ENCODE measurements at regions not wholly inside any gene's neighbourhood (a gene's known extent, or its start where the extent isn't known, plus 50 kb on each side); places are given as distances from the start of the nearest gene placed in this dataset.
A peak's percentile ranks its signal among the peaks of the same experiment; 100 is the strongest.

- Histone ChIP-seq H4K20me1 (ENCODE audit: insufficient read depth) (no peaks in the 10 kb centered on the region), H3F3A (ENCODE audit: insufficient read depth, low read length, poor library complexity, severe bottlenecking) (no peaks in the 10 kb centered on the region), H3K4me2 (ENCODE audit: low read length) (no peak overlapping the region), H3K36me3 (ENCODE audit: insufficient read depth, low read length) (no peaks in the 10 kb centered on the region), H3K9me2 (ENCODE audit: insufficient read depth, low read length) (no peaks in the 10 kb centered on the region), H3K27me3 (ENCODE audit: insufficient read depth, low read depth, low read length) (no peaks in the 10 kb centered on the region), H3K27ac (ENCODE audit: low read length) (no peak overlapping the region), H3K9me3 (ENCODE audit: low read length) (no peaks in the 10 kb centered on the region), H3K4me3 (ENCODE audit: low read length) (no peak overlapping the region), H3K9ac (ENCODE audit: low read length) (no peak overlapping the region), H3K79me2 (replicated peaks; ENCODE audit: insufficient read depth, low read length) (no peaks in the 10 kb centered on the region), H2AFZ (ENCODE audit: low read depth, low read length) (no peak overlapping the region)
- TF ChIP-seq POLR2AphosphoS5 (IDR thresholded peaks at IDR 0.05) (peak; percentile 32), CTCF (IDR thresholded peaks at IDR 0.05; ENCODE audit: poor library complexity, severe bottlenecking) (no peak)
Observed at GRCh38 chr9:86703346-86703745, 244.0 kb downstream of the GAS1 start.

- Histone ChIP-seq H4K20me1 (ENCODE audit: insufficient read depth) (no peaks in the 10 kb centered on the region), H2AFZ (ENCODE audit: low read depth, low read length) (no peak overlapping the region), H3K9ac (ENCODE audit: low read length) (no peak overlapping the region), H3K4me3 (ENCODE audit: low read length) (no peak overlapping the region), H3K27ac (ENCODE audit: low read length) (no peak overlapping the region), H3F3A (ENCODE audit: insufficient read depth, low read length, poor library complexity, severe bottlenecking) (no peaks in the 10 kb centered on the region), H3K9me2 (ENCODE audit: insufficient read depth, low read length) (no peaks in the 10 kb centered on the region), H3K27me3 (ENCODE audit: insufficient read depth, low read depth, low read length) (no peaks in the 10 kb centered on the region), H3K4me2 (ENCODE audit: low read length) (no peak overlapping the region), H3K9me3 (ENCODE audit: low read length) (no peaks in the 10 kb centered on the region), H3K79me2 (replicated peaks; ENCODE audit: insufficient read depth, low read length) (no peaks in the 10 kb centered on the region), H3K36me3 (ENCODE audit: insufficient read depth, low read length) (no peaks in the 10 kb centered on the region)
- TF ChIP-seq RAD21 (conservative IDR thresholded peaks at IDR 0.05), result no peak
- TF ChIP-seq POLR2AphosphoS5 (IDR thresholded peaks at IDR 0.05), result no peak
- no peak for TF ChIP-seq EZH2 (IDR thresholded peaks at IDR 0.05; ENCODE audit: borderline replicate concordance, insufficient read depth, low read length, poor library complexity, severe bottlenecking)
- no peak for TF ChIP-seq EP300 (conservative IDR thresholded peaks at IDR 0.05; ENCODE audit: poor library complexity, severe bottlenecking)
- TF ChIP-seq TAF1 (IDR thresholded peaks at IDR 0.05; ENCODE audit: low read depth), result no peak
- no peak for TF ChIP-seq SMC3 (conservative IDR thresholded peaks at IDR 0.05; ENCODE audit: poor library complexity)
- no peak for TF ChIP-seq REST (IDR thresholded peaks at IDR 0.05; ENCODE audit: borderline replicate concordance)
- TF ChIP-seq CTCF (IDR thresholded peaks at IDR 0.05; ENCODE audit: poor library complexity, severe bottlenecking), result no peak
- no peak for TF ChIP-seq MXI1 (conservative IDR thresholded peaks at IDR 0.05; ENCODE audit: poor library complexity, severe bottlenecking)
Observed at GRCh38 chr9:86700629-86701028, 246.7 kb downstream of the GAS1 start.

Data from neural cell (in vitro differentiated cells).